GM19043 (cell line): ENCODE measurements at regions not wholly inside any gene's neighbourhood (a gene's known extent, or its start where the extent isn't known, plus 50 kb on each side); places are given as distances from the start of the nearest gene placed in this dataset.

Experiments used
- ATAC-seq: cut with Tn5 transposase; IDR thresholded peaks from one replicate; pipeline ENCODE4 v1.9.1; 2021; ENCODE audit warnings: low read depth; ENCODE audit not compliant: unreplicated experiment

DNA sequence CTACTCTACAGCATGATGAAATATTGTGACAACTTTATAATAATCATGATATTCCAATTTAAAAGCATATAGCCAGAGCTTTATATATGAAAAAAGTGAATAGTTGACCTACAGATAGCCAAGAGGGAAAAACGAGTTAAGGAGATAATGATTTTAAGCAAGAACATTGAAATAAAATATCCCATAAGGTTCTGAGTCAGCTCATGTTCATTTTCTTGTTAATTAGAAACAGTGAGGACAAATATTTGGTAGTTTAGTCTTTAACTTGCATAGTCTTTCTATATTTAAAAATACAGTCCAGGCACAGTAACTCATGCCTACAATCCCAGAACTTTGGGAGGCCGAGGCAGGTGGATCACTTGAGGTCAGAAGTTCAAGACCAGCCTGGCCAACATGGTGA, 55.8 kb upstream of the CDH6 start:
- ATAC-seq = no peak

GRCh38 chr5:31135542-31135941, 57.9 kb upstream of the CDH6 start:
- ATAC-seq = no peak

GRCh38 chr5:31133488-31133887, 60.0 kb upstream of the CDH6 start:
- no peak for ATAC-seq

DNA sequence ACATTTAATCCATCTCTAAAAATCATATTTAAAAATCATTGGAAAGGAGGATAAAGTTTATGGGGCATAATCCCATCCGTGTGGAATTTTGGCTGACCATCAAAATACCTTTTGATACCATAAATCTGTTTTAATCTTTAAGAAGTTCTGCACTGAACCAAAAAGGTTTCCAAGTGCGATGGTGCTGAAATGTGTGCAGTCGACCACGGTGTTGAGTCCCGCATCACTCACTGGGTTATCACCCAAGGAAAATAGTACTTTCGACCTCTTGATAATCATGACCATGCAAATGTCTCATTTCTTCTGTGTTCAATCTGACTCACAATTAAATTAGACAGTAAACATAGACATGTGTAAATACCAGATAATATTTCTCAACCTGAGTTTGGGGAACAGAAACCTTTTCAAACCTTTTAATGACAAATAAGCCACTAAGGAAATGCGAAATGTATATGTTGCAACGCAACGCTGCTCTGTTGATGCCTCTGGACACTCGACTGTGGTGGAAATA, 62.0 kb upstream of the CDH6 start:
- no peak for ATAC-seq

DNA sequence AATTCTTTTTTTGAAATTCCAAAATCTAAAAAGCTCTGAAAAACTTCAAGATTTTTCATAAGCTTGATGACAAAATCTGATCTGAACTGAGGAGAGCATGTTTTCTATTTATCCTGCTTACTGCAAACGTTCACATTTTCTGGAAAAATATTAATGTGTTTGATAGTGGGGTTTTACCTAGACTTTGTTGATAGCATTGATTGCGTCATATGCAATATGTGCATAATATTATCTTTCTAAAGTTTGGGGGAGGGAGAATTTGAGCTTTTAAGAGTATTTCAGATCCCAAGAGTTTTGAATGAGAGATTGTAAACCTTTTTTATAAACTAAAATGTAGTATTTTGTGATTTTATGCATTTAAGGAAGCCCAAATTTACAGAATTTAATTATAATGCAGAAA, 62.8 kb upstream of the CDH6 start:
- ATAC-seq = no peak

DNA sequence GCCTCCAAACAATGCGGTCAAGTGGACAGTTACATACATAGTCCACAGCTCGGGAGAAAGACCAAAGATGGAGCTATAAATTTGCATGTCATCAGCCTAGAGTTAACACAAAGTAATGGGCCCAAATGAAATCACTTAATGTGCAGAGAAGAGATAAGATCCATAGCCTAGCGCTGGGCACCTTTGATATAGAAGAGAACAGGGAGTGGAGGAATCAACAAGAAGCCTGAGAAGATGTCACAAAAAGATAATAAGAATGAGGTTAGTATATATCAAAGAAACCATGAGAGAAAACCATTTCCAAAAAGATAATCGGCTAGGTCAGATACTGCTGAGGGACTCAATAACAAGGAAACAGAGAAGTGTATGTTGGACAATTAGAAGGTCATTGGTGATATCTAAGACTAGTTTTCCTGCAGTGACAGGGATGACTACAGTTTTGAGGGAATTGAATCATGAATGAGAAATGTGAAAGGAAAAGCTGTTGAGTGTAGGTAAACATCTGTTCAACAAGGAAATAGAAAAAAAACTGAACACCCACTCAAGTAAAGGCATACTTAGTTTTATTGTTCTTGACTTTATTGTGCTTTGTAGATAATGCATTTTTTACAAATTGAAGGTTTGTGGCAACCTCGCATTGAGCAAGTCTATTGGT, 68.7 kb upstream of the CDH6 start:
- no peak for ATAC-seq

DNA sequence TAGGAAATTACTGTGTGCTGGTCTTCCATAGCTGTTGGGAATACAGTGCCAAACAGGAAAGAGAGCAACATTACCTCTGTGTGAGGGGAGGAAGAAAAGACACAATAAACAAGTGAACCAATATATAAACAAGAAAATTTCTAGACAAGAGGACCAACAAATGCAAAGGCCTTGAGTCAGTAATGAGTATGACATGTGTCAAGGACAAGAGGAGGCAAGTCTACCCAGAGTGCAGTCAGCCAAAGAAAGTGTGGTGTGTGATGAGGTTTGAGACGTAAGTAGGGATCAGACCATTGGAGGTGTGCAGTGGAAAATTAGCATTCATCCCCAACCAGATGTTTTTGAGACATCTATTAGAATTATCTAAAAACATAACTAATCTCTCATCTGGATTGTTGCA, 69.5 kb upstream of the CDH6 start:
- ATAC-seq = no peak

DNA sequence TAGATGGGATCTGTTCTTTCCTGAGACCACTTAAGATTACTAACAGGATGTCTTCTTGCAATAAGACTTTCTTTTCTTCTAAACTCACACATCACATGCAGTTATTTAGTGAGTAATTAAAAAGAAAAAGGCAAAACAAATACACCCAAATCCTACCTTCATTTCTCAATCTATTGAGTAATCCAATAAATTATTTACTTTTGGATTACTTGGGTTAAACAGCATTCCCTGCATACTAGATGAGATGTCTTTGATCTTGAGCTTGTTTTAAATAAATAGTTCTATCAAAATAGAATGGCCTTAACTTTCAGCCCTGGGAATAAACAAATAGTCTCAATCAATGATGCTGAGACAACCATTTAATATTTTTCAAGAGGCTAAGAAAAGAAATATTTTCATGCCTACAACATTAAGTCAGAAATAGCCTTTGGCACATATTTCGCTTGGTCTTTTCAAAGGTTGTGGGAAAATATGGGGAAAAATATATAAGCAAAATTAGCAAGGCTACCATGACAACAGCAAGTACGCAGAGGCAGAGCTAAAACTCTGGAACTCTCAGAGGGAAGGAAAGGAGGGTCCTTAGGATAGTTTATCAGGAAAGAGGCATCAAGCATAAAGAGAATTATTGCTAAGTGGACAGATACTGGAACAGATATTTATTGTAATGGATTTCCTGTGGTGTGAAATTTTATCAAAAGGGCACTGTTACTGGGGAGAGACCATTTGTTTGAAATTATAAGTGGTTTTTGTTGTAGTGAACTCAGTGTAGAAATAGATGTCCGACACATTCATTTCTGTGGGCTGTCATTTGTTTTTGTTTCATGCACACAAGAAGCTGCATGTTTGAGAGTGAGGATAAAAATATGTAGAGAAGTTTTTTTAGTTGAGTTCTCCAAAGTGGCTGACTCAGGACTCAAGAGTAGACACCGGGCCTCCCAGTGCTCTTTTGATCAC, 70.2 kb upstream of the CDH6 start:
- ATAC-seq = no peak

DNA sequence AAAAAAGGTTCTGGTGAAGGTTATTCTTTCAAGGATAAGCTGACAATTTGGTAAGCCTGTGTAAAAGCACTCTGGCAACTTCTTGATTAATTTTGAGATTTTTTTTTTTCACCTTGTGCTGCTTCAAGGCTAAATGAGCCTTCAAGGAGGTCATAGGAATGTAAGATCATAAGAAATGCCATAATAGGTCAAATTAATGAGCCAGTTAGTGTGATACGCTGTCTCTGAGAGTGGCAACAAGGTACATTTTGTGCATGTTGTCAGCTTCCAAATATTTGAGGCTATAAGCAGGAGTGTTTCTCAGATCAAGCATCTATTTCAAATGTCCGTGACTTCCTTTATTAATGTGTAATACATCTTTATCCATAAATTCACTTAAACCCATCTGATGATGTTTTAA, 72.3 kb upstream of the CDH6 start:
- ATAC-seq = no peak

GRCh38 chr5:31120642-31120948, 72.9 kb upstream of the CDH6 start:
- no peak for ATAC-seq

GRCh38 chr5:31119938-31120641, 73.4 kb upstream of the CDH6 start:
- ATAC-seq = no peak

GRCh38 chr5:31116466-31117031, 76.9 kb upstream of the CDH6 start:
- no peak for ATAC-seq

DNA sequence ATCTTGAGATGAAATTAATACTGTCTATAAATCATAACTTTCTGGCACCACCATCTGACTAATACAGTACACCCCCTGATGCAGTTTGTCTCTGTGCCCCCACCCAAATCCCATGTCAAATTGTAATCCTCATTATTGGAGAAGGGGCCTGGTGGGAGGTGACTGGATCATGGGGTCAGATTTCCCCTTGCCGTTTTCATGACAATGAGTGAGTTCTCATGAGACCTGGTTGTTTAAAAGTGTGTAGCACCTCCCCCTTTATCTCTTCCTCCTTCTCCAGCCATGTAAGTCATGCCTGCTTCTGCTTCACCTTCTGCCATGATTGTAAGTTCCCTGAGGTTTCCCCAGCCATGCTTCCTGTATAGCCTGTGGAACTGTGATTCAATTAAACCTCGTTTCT, 78.7 kb upstream of the CDH6 start:
- no peak for ATAC-seq

DNA sequence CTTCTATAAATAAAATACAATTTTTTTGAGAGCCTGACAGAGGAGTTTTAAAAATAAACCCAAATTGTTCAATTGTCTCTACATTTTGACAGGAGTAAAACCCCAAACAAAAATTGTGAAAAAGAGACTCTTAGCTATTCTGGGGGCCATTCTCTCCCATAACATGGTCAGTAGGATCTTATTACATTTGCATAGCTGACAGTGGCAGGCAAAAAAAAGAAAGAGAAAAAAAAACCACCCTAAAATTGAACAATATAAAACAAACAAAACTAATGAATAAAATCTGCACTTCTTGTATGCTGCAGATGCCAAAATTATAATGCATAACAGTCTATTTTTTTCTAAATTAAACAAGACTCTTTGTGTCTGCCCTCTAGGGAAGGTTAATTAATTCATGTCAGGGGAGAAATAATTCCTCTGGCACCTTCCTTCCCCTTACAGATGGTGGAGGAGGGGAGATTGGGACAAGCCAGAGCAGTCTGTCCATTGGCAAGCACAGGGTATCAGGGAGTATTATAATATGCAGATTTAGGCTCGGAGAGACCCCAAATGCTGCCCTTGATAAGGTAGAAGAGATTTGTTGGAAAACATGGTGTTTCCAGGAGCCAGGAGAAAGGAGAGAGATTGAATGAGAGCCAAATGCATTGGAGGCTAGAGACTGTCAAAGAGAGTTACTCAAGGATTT, 79.7 kb upstream of the CDH6 start:
- no peak for ATAC-seq

GRCh38 chr5:31113101-31113500, 80.4 kb upstream of the CDH6 start:
- ATAC-seq = no peak

DNA sequence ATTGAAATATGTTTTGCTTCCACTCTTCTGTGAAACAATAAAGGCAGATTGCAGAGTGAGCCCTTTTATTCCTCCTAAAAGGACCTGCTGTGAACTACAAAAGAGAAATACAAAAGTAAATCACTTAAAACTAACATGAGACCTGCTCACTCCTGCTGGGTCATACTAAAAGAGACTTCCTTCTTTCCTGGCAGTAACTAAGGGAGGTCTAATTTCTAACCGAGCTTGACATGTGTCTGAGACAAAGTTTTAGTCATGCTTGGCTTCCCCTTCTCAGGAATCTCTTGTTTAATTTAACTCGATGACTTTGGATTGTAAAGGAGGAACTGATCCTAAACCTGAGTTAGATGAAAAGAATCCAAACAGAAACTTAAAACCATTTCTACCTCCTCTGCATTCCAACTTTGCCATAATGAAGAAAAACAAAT, 86.4 kb upstream of the CDH6 start:
- no peak for ATAC-seq

DNA sequence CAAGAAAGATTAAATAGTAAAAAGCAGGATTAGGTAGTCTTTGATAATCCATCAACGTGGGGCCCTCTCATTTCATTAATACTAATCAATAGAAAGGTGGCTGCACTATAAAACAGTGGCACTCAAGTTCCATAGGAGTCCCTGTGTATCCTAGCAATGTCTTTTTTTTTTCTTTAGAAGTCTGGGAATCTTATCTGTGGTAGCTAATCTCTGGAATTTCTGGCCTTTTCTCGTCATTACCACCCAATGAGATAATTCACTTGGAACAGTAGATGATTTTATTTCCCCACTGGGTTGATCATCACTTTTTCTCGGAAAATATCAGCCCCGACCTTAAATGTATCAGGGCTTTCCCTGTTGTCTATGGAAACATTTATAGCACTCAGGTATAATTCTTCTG, 86.8 kb upstream of the CDH6 start:
- ATAC-seq = no peak

DNA sequence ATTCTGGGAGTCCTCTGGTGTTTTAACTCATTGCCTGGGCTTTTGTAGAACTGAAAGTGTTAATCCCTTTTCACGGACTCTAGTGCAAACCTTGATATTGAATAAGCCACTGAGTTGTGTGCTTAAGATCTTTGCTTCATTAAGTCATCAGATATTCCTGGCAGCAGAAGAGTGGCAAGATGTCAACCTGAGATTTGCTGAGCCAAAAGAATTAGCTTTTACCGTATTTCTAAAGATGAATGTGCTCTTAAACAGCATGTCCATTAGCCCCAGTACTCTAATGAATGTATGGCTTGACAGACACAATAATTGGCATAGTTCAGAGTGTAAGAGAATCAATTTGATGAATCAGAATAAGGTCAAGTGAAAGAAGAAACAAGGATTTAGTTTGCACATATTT, 87.2 kb upstream of the CDH6 start:
- no peak for ATAC-seq

- no peak for ATAC-seq
Measured at GRCh38 chr5:31104775-31105174, 88.7 kb upstream of the CDH6 start.

DNA sequence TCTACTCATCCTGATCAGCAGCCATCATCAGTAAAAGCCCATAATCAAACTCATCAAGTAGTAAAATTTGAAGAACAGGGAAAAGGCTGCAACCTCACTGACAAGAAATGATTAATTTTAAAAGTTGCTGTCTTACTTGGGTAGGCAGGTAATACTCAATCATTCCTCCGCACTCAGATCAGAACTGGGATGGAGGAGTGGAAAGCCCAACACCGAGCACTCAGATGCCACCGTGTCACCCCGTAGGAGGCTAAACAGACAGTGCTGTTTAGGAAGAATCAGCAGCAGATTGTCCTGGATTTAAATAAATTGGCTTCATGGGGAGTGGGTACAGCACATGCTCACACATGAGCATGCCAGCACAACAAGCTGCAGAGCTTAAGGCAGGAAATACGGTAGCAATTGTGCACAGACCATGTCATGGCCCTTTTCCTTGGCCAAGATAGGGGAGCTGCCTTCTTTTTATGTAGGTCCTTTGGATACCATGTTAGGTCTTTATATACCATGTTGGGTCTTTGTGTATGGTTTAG, 92.6 kb upstream of the CDH6 start:
- no peak for ATAC-seq
